Stimulated activated CD4-positive, alpha-beta T cell treated with anti-CD3 and anti-CD28 coated beads, TNF-alpha, amount 100 ng/mL, for 48 hours (primary cell): ENCODE measurements at regions not wholly inside any gene's neighbourhood (a gene's known extent, or its start where the extent isn't known, plus 50 kb on each side); places are given as distances from the start of the nearest gene placed in this dataset.
"Not testable (repeated sequence)": the region's sequence is repeated elsewhere in the genome, so short reads cannot be mapped to it uniquely, and the experiment has no call there.

Experiments
- DNase-seq, 3 donors: peaks; one replicate each; pipeline ENCODE4 v3.0.0-alpha.2; 2020; ENCODE audit warnings: low read depth in 3 of 3

GRCh38 chrX:136975684-136976470 lies 57.9 kb downstream of the GPR101 start:
- no peak for DNase-seq

- DNase-seq: no peak
These were observed 65.8 kb downstream of the GPR101 start for GRCh38 chrX:136967966-136968365.

DNA sequence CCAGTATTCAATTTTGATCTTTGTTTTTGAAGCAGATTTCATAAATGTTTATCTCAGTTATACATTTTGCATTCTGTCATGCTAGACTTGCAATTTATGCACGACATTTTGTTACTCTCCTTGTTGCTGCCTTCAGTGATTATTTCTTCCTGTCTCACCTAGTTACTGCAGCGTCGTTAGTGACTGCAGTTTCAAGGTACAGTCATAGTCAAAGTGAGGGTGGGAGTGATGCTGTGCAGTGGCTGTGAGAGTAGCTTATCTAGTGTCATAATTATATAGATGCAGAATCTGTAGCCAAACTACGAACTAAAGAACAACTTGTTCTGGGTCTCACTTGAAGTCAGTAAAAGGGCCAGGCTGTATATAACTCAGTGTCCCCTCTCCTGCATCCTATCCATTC lies 69.8 kb downstream of the GPR101 start:
- DNase-seq: no peak

DNA sequence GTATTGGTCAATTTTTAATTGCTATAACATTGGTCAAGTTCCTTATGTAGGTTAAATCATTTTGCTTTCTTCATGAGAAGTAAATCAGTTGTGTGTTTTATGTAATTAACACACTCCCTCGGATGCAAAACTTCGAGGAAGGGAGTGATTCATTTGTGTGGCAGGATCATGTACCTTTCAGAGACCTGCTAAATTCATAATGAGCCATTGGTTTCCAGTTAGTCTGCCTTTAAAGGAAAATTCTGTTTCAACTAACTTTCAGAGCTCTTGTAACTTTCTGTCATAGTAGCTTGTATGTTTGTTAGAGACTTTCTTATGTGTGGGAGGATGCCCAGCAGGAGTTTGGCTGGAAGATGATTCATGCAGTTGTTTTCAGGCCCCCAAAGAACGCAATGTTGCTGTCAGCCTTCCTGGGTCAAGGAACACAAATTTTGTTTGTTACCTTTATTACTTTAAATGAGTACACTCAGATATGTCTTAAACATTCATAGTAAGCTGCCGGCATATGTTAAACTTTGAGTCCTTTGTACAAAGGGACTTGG lies 72.1 kb downstream of the GPR101 start:
- DNase-seq: no peak

GRCh38 chrX:136954930-136955329 lies 74.4 kb upstream of the RBMX start:
- no peak for DNase-seq

DNA sequence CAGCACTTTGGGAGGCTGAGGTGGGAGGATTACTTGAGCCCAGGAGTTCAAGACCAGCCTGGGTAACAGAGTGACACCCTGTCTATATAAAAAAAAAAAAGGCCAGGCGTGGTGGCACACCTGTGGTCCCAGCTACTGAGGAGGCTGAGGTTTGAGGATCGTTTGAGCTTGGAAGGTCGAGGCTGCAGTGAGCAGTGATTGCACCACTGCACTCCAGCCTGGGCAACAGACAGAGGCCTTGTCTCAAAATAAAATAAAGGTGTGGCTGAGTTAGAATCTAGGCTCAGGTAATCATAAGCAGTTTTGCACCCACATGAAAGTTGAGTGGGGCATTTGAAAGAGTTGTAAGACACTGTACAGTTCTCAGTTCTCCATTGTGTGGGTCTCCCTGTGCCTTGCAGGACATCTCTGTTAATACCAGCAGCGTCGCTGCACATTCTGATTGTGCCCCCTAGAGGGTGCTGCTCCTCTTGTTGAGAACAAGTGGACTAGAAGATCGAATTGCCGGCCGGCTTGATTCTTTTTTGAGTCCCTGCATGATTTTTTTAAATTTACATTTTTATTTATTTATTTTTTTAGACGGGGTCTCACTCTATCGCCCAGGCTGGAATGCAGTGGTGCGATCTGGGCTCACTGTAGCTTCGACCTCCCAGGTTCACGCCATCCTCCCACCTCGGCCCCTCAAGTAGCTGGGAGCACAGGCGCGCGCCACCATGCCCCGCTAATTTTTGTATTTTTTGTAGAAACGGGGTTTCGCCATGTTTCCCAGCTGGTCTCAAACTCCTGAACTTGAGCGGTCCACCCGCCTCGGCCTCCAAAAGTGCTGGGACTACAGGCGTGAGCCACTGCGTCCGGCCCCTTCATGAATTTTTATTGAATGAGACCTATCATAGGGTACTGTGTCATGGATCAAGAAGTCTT lies 73.6 kb upstream of the RBMX start:
- DNase-seq: peak; percentile 12 to 51 (median 44)

DNA sequence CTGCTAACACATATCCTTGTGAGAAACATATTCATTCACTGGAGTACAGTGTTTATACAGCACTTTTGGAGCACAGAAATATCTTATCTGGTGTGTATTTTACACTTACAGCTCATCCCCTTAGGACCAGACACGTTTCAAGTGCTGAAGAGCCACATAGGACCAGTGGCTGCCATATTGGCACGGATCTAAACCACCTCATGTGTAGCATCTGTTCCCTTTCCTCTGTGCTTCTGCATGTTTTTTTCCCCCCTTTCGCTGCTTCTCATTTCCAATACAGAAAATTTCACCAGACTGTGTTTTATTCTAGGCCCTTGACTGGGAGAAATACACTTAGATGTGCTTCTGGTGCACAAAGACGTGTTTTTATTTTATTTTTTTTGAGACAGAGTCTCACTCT lies 69.7 kb upstream of the RBMX start:
- DNase-seq: no peak

- no peak for DNase-seq
These were observed 61.1 kb upstream of the RBMX start for GRCh38 chrX:136941396-136942337.

DNA sequence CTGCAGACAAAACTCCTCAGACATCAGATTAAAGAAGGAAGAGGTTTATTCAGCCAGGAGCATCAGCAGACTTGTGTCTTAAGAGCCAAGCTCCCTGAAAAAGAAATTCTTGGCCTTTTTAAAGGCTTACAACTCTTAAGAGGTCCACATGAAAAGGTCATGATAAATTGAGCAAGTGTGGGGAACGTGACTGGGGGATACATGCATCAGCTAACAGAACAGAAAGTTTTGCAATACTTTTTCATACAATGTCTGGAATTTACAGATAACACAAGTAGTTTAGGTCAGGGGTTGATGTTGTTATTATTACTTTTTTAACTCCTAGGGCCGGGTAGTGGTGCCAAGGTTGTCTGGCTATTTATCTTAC lies 55.6 kb upstream of the RBMX start:
- DNase-seq: no peak

GRCh38 chrX:136935533-136936182 lies 55.1 kb upstream of the RBMX start:
- DNase-seq: peak in 1 of 3 donors; percentile 5

DNA sequence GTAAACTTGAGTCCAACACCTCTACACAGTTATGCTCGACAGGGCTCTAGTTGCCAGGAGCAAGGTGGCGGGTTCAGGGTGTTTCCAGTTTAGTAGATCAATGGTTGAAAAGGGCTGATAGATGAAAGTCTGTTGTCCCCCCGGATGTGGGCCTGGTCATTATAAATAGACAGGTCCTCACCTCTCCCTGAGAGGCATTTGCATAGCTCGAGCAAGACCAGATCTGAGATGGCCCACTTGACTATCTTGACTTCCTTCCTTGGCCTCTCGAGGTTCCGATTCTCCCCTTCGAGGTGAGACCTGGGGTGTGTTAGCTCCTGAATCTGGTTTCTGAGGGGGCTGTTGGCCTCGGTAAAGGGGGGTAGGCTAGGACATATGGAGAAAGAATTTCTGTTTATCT lies 54.1 kb upstream of the RBMX start:
- DNase-seq: not testable (repeated sequence)

GRCh38 chrX:136933611-136934145 lies 53.2 kb upstream of the RBMX start:
- DNase-seq: no peak

DNA sequence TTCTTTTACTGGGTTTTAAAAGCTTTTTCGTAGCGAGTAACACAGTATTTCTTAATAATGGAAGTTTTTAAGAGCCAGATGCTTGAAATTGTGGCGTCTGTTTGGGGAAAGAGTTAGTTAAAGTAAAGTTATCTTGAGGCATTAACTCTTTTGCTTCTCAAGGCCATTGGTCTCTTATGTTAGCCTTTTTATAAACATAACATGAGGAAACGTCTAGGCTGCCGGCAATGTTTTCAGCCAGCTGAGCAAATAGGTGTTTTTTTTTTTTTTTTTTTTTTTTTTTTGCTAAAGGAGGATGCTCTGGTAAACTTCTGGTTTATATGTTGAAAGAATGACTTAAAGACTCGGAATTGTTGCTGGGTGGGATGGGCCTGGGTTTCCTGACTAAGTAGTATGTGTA lies 51.1 kb upstream of the RBMX start:
- DNase-seq: no peak
